ENCODE measurements at regions not wholly inside any gene's neighbourhood (a gene's known extent, or its start where the extent isn't known, plus 50 kb on each side); places are given as distances from the start of the nearest gene placed in this dataset.
"Not testable (repeated sequence)": the region's sequence is repeated elsewhere in the genome, so short reads cannot be mapped to it uniquely, and the experiment has no call there.

GRCh38 chr1:244155661-244156060, 104.6 kb downstream of the ZBTB18 start:
- Histone ChIP-seq H3K9me3 (ENCODE audit: low read depth, low read length) (no peaks in the 10 kb centered on the region), H4K20me1 (ENCODE audit: insufficient read depth, low read length) (no peaks in the 10 kb centered on the region), H3K4me2 (ENCODE audit: insufficient read depth, low read length) (no peak overlapping the region), H2AFZ (ENCODE audit: low read length) (no peak overlapping the region), H3K79me2 (ENCODE audit: insufficient read depth, low read length) (no peaks in the 10 kb centered on the region), H3K4me1 (ENCODE audit: insufficient read depth, low read length) (no peaks in the 10 kb centered on the region), H3K27ac (ENCODE audit: low read depth, low read length) (no peak overlapping the region), H3K27me3 (ENCODE audit: insufficient read depth, low read length) (no peaks in the 10 kb centered on the region), H3K36me3 (ENCODE audit: insufficient read depth, low read length) (no peaks in the 10 kb centered on the region), H3K4me3 (ENCODE audit: insufficient read depth, low read length) (no peak overlapping the region)
- peak; percentile 41 for DNase-seq (ENCODE audit: insufficient read length, low spot score, missing footprints)
- no peak for TF ChIP-seq CTCF (IDR thresholded peaks at IDR 0.05; ENCODE audit: extremely low read depth, low read depth, low read length)

GRCh38 chr1:244156617-244157016, 105.5 kb downstream of the ZBTB18 start:
- H3K4me2 ChIP-seq (ENCODE audit: insufficient read depth, low read length); H3K9me3 ChIP-seq (ENCODE audit: low read depth, low read length); H3K36me3 ChIP-seq (ENCODE audit: insufficient read depth, low read length): not testable (repeated sequence)

DNA sequence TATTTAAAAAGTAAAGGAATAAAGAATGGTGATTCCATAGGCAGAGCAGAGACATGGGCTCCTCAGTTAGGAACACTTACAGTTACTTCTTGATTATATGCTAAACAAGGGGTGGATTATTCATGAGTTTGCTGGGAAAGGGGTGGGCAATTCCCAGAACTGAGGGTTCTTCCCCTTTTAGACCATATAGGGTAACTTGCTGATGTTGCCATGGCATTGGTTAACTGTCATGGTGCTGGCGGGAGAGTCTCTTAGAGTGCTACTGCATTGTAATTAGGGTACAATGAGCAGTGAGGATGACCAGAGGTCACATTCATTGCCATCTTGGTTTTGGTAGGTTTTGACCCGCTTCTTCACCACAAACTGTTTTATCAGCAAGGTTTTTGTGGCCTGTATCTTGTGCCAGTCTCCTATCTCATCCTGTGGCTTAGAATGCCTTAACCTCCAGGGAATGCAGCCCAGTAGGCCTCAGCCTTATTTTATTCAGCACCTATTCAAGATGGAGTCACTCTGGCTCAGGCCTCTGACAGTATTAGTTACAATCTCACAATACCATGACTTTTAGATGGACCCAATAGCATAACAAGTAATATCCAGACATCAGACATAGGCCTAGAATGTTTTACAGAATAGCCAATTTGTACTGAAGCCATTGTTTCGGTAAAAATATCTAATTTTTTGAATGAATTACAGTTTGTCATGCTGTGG, 106.8 kb downstream of the ZBTB18 start:
- no peak for DNase-seq (ENCODE audit: insufficient read length, low spot score, missing footprints)
- H3K9me3 ChIP-seq (ENCODE audit: low read depth, low read length): no peaks in the 10 kb centered on the region
- H3K4me1 ChIP-seq (ENCODE audit: insufficient read depth, low read length): peaks cover 3% of the 10 kb centered on the region
- H3K79me2 ChIP-seq (ENCODE audit: insufficient read depth, low read length): no peaks in the 10 kb centered on the region
- H2AFZ ChIP-seq (ENCODE audit: low read length): no peak overlapping the region
- H3K4me2 ChIP-seq (ENCODE audit: insufficient read depth, low read length): no peak overlapping the region
- TF ChIP-seq CTCF (IDR thresholded peaks at IDR 0.05; ENCODE audit: extremely low read depth, low read depth, low read length): no peak
- no peaks in the 10 kb centered on the region for H3K36me3 ChIP-seq (ENCODE audit: insufficient read depth, low read length)
- no peak overlapping the region for H3K27ac ChIP-seq (ENCODE audit: low read depth, low read length)
- H3K27me3 ChIP-seq (ENCODE audit: insufficient read depth, low read length): no peaks in the 10 kb centered on the region
- no peaks in the 10 kb centered on the region for H4K20me1 ChIP-seq (ENCODE audit: insufficient read depth, low read length)
- H3K4me3 ChIP-seq (ENCODE audit: insufficient read depth, low read length): no peak overlapping the region

More at GRCh38 chr1:244156617-244157016, 105.5 kb downstream of the ZBTB18 start:
- not testable (repeated sequence) for H2AFZ ChIP-seq (ENCODE audit: low read length); H4K20me1 ChIP-seq (ENCODE audit: insufficient read depth, low read length); H3K4me1 ChIP-seq (ENCODE audit: insufficient read depth, low read length); H3K27ac ChIP-seq (ENCODE audit: low read depth, low read length); H3K27me3 ChIP-seq (ENCODE audit: insufficient read depth, low read length); H3K4me3 ChIP-seq (ENCODE audit: insufficient read depth, low read length); H3K79me2 ChIP-seq (ENCODE audit: insufficient read depth, low read length); DNase-seq (ENCODE audit: insufficient read length, low spot score, missing footprints)

GRCh38 chr1:244159646-244160045, 108.6 kb downstream of the ZBTB18 start:
- no peak for DNase-seq (ENCODE audit: insufficient read length, low spot score, missing footprints)
- TF ChIP-seq CTCF (IDR thresholded peaks at IDR 0.05; ENCODE audit: extremely low read depth, low read depth, low read length): no peak
- Histone ChIP-seq H3K27ac (ENCODE audit: low read depth, low read length) (no peak overlapping the region), H3K79me2 (ENCODE audit: insufficient read depth, low read length) (no peaks in the 10 kb centered on the region), H3K27me3 (ENCODE audit: insufficient read depth, low read length) (no peaks in the 10 kb centered on the region), H3K36me3 (ENCODE audit: insufficient read depth, low read length) (no peaks in the 10 kb centered on the region), H4K20me1 (ENCODE audit: insufficient read depth, low read length) (no peaks in the 10 kb centered on the region), H3K4me2 (ENCODE audit: insufficient read depth, low read length) (no peak overlapping the region), H3K9me3 (ENCODE audit: low read depth, low read length) (no peaks in the 10 kb centered on the region), H2AFZ (ENCODE audit: low read length) (no peak overlapping the region), H3K4me3 (ENCODE audit: insufficient read depth, low read length) (no peak overlapping the region), H3K4me1 (ENCODE audit: insufficient read depth, low read length) (peaks cover 21% of the 10 kb centered on the region)

All from osteoblast (primary cell).